Esophagus squamous epithelium (tissue), 4 donors: ENCODE measurements at regions not wholly inside any gene's neighbourhood (a gene's known extent, or its start where the extent isn't known, plus 50 kb on each side); places are given as distances from the start of the nearest gene placed in this dataset.

ENCODE experiments used
- CTCF ChIP-seq, 6 experiments: fragments of 450-650 bp in 4 of 6; fragments of 200-600 bp in 2 of 6; sonication (generic) in 2 of 6; IDR thresholded peaks; one replicate each; pipeline ENCODE4 v1.5.1; 2016 to 2019; ENCODE audit warnings: antibody characterized with exemption in 6 of 6, mild to moderate bottlenecking in 4 of 6, moderate library complexity in 4 of 6
- POLR2A ChIP-seq, 4 donors: fragments of 450-650 bp; IDR thresholded peaks; one replicate each; pipeline ENCODE4 v1.6.1; 2017; ENCODE audit warnings: antibody characterized with exemption in 4 of 4, mild to moderate bottlenecking in 4 of 4, moderate library complexity in 3 of 4

GRCh38 chr14:84468153-84468552 lies 1061.8 kb upstream of the FLRT2 start:
- TF ChIP-seq CTCF (IDR thresholded peaks at IDR 0.05) (no peak), POLR2A (IDR thresholded peaks at IDR 0.05) (no peak)
